NB4 (cell line): ENCODE measurements at regions not wholly inside any gene's neighbourhood (a gene's known extent, or its start where the extent isn't known, plus 50 kb on each side); places are given as distances from the start of the nearest gene placed in this dataset.

Source experiments
- POLR2A ChIP-seq: IDR thresholded peaks from 2 replicates; pipeline ENCODE4 v1.6.1; 2011; ENCODE audit warnings: mild to moderate bottlenecking; ENCODE audit not compliant: insufficient read length; ENCODE audit errors: extremely low read depth
- TF ChIP-seq, protein P1 (sequence below): IDR thresholded peaks from one replicate; pipeline ENCODE4 v1.5.1; 2012; ENCODE audit warnings: low read depth, low read length

DNA sequence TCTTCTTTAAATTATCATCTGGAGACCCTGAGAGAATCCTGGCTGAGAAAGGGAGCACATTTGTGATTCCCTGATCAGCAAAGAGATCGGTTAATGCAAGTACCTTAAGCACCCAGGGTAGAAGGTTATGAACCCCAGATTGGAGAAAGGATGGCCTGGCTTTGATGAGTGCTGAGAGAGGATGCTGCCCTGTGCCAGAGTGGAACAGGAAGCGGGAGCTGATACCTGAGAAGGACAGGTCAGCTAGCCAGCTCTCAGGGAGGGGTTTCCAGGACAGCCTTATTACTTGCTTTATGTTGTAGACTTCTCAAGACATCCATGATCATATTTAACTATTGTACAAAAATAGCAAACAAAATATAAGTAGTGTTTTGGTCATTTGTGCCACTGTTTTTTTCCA lies 141.9 kb downstream of the GATB start:
- TF ChIP-seq, protein P1, sequence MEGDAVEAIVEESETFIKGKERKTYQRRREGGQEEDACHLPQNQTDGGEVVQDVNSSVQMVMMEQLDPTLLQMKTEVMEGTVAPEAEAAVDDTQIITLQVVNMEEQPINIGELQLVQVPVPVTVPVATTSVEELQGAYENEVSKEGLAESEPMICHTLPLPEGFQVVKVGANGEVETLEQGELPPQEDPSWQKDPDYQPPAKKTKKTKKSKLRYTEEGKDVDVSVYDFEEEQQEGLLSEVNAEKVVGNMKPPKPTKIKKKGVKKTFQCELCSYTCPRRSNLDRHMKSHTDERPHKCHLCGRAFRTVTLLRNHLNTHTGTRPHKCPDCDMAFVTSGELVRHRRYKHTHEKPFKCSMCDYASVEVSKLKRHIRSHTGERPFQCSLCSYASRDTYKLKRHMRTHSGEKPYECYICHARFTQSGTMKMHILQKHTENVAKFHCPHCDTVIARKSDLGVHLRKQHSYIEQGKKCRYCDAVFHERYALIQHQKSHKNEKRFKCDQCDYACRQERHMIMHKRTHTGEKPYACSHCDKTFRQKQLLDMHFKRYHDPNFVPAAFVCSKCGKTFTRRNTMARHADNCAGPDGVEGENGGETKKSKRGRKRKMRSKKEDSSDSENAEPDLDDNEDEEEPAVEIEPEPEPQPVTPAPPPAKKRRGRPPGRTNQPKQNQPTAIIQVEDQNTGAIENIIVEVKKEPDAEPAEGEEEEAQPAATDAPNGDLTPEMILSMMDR: no peak
- no peak for TF ChIP-seq POLR2A
